ENCODE measurements at regions not wholly inside any gene's neighbourhood (a gene's known extent, or its start where the extent isn't known, plus 50 kb on each side); places are given as distances from the start of the nearest gene placed in this dataset.

GRCh38 chr18:44309185-44309584 lies 371.5 kb upstream of the SETBP1 start:
- H4K20me1 ChIP-seq (ENCODE audit: insufficient read depth) = no peaks in the 10 kb centered on the region
- no peak for TF ChIP-seq CTCF (conservative IDR thresholded peaks at IDR 0.05; ENCODE audit: low read depth, low read length)
- no peaks in the 10 kb centered on the region for H3K79me2 ChIP-seq (ENCODE audit: insufficient read depth, low read depth)
- H3K4me3 ChIP-seq (IDR thresholded peaks at IDR 0.05; ENCODE audit: insufficient read depth, low read depth, low read length) = no peak overlapping the region
- no peaks in the 10 kb centered on the region for H3K36me3 ChIP-seq (ENCODE audit: insufficient read depth)
- H3K9ac ChIP-seq = no peak overlapping the region
- H3K27ac ChIP-seq = no peak overlapping the region
- no peaks in the 10 kb centered on the region for H3K27me3 ChIP-seq (ENCODE audit: insufficient read depth, low read depth)
- no peaks in the 10 kb centered on the region for H3K4me1 ChIP-seq (ENCODE audit: low read depth, poor library complexity, severe bottlenecking)
- no peak overlapping the region for H2AFZ ChIP-seq (ENCODE audit: low read depth)
- H3K4me2 ChIP-seq = no peak overlapping the region

- no peak for TF ChIP-seq CTCF (conservative IDR thresholded peaks at IDR 0.05; ENCODE audit: low read depth, low read length)
- H3K79me2 ChIP-seq (ENCODE audit: insufficient read depth, low read depth) = no peaks in the 10 kb centered on the region
Observed at GRCh38 chr18:44320619-44321460, 359.8 kb upstream of the SETBP1 start.

DNA sequence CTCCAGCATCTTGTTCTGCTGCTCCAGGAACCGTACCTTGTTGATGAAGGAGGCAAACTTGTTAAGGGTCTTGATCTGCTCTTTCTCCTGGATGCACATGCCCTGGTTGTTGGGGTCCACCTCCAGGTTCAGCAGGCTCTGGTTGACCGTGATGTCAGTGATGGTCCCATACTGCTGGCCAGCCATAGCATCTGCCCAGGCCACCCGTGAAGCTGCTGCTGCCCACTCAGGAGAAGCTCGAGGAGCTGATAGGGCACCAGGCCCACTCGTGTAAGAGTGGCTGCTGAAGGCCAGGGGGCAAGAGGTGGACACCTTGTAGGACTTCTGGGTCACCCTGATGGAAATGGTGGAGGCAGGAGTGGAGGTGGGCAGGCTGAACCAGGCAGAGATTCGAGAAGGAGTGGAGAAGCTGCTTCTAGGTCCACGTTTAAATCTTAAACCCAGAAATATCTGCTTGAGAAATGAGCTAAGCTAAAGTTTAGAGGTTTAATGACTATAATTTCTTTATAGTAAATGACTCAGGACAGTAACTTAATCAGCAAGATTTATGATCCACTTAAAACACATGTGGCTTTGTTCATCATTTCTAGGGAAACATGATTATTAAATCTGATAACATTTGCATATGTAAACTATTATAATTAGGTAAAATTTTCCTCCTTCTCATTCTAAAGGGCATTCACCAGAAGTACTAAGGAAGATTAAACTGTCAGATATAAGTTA lies 358.7 kb upstream of the SETBP1 start:
- Histone ChIP-seq H3K79me2 (ENCODE audit: insufficient read depth, low read depth) (no peaks in the 10 kb centered on the region), H4K20me1 (ENCODE audit: insufficient read depth) (no peaks in the 10 kb centered on the region), H3K4me3 (IDR thresholded peaks at IDR 0.05; ENCODE audit: insufficient read depth, low read depth, low read length) (no peak overlapping the region), H3K9ac (no peak overlapping the region), H3K4me2 (no peak overlapping the region), H3K4me1 (ENCODE audit: low read depth, poor library complexity, severe bottlenecking) (peaks cover 9% of the 10 kb centered on the region), H3K27me3 (ENCODE audit: insufficient read depth, low read depth) (no peaks in the 10 kb centered on the region), H3K36me3 (ENCODE audit: insufficient read depth) (no peaks in the 10 kb centered on the region), H3K27ac (no peak overlapping the region), H2AFZ (ENCODE audit: low read depth) (no peak overlapping the region; the same call in 1 of the 2 replicates)
- no peak for TF ChIP-seq CTCF (conservative IDR thresholded peaks at IDR 0.05; ENCODE audit: low read depth, low read length)

More at GRCh38 chr18:44320619-44321460, 359.8 kb upstream of the SETBP1 start:
- no peak overlapping the region for H3K4me3 ChIP-seq (IDR thresholded peaks at IDR 0.05; ENCODE audit: insufficient read depth, low read depth, low read length)
- peaks cover 1% of the 10 kb centered on the region for H3K4me1 ChIP-seq (ENCODE audit: low read depth, poor library complexity, severe bottlenecking)
- no peaks in the 10 kb centered on the region for H3K27me3 ChIP-seq (ENCODE audit: insufficient read depth, low read depth)
- H3K27ac ChIP-seq = no peak overlapping the region
- H3K9ac ChIP-seq = no peak overlapping the region
- H3K36me3 ChIP-seq (ENCODE audit: insufficient read depth) = no peaks in the 10 kb centered on the region
- no peak overlapping the region for H3K4me2 ChIP-seq
- no peaks in the 10 kb centered on the region for H4K20me1 ChIP-seq (ENCODE audit: insufficient read depth)
- H2AFZ ChIP-seq (ENCODE audit: low read depth) = no peak overlapping the region

DNA sequence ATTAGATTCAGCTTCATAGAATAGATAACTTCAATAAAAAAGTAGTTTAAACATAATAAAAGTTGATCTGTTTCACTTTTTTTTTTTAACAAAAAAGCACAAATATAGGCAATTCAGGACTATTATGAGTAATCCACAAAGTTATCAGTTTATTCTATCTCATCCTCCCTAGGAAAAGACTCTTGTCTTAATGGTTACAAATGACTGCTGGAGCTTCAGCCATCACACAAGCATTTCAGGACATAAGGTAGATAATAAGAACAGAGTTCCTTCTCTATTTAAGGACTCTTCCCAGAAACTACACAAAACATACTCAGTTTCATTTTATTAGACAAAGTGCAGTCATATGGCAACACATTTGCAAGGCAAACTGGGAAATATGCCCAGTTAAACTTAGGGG lies 357.6 kb upstream of the SETBP1 start:
- no peak for TF ChIP-seq CTCF (conservative IDR thresholded peaks at IDR 0.05; ENCODE audit: low read depth, low read length)
- peaks cover 9% of the 10 kb centered on the region for H3K4me1 ChIP-seq (ENCODE audit: low read depth, poor library complexity, severe bottlenecking)
- H3K27ac ChIP-seq = no peak overlapping the region
- no peaks in the 10 kb centered on the region for H3K27me3 ChIP-seq (ENCODE audit: insufficient read depth, low read depth)
- H3K36me3 ChIP-seq (ENCODE audit: insufficient read depth) = no peaks in the 10 kb centered on the region
- H4K20me1 ChIP-seq (ENCODE audit: insufficient read depth) = no peaks in the 10 kb centered on the region
- no peaks in the 10 kb centered on the region for H3K79me2 ChIP-seq (ENCODE audit: insufficient read depth, low read depth)
- no peak overlapping the region for H3K4me2 ChIP-seq
- no peak overlapping the region for H2AFZ ChIP-seq (ENCODE audit: low read depth)
- no peak overlapping the region for H3K9ac ChIP-seq
- no peak overlapping the region for H3K4me3 ChIP-seq (IDR thresholded peaks at IDR 0.05; ENCODE audit: insufficient read depth, low read depth, low read length)

Data from KMS-11 (cell line).